Activated CD8-positive, alpha-beta memory T cell treated with anti-CD3 and anti-CD28 coated beads for 36 hours (primary cell): ENCODE measurements at regions not wholly inside any gene's neighbourhood (a gene's known extent, or its start where the extent isn't known, plus 50 kb on each side); places are given as distances from the start of the nearest gene placed in this dataset.

Experiments used
- CTCF ChIA-PET: fragments of 350-600 bp; sonication (Branson Sonifier 250); formaldehyde crosslinking; loops from one replicate; lab custom pipeline; 2021; ENCODE audit warnings: antibody characterized with exemption; lab: Charles Lee
- POLR2A ChIA-PET: fragments of 350-600 bp; sonication (Branson Sonifier 250); formaldehyde crosslinking; loops from one replicate; lab custom pipeline; 2021; ENCODE audit warnings: antibody characterized with exemption; lab: Charles Lee

DNA sequence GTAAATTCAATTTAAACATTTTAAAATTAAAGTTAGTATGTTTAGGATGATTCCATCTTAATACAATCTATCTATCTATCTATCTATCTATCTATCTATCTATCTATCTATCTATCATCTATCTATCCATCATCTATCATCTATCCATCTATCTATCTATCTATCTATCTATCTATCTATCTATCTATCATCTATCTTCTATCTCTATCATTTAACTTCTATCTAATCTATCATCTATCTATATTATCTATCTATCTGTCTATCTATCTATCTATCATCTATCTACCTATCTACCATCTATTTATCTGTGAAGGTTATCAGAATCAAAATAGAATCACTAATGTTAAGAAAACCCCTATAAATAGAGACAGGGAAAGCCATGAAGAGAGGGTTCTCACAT, 78.3 kb downstream of the RAMP3 start:
- ChIA-PET CTCF (interaction anchor here (0.7 kb wide), 1 partner anchor 24 kb away, joined by 3 read pairs; no protein-coding TSS in a partner anchor), POLR2A (no interaction called here)

GRCh38 chr7:45236666-45237065, 79.1 kb downstream of the RAMP3 start:
- POLR2A ChIA-PET, result no interaction called here
- CTCF ChIA-PET, result interaction anchor here (0.7 kb wide), 1 partner anchor 23 kb away, joined by 3 read pairs; no protein-coding TSS in a partner anchor

DNA sequence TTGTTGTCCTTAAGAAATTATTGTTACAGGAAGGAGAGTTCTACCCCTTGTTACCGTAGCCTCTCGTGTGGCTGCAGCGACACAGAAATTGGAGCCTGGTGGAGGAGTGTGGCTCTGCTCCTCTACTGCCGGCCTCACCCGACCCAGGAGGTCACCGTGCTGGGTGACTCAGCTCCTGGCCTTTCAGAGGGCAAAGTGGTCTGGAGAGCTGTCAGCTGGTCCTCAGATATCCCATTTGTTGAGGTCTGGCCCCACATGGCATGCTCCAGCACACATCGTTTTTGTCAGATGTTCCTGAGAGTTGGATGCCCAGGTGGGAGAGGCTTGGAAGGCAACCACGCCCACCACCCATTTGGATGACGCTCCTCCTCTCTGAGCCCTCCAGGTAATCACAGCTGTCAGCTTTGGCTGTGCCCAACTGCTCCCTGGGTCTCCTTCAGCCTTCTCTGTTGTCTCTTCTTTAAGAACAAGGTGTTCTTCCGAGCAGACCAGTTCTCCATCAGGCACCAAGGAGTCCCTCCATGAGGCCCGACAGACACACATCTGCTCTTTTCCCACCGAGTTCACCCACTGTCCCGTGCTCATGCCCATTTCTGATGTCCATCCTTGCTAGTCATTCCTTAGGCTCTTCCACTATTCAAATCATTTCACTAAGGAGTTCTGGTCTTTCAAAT, 80.3 kb downstream of the RAMP3 start:
- ChIA-PET CTCF (no interaction called here), POLR2A (no interaction called here)

DNA sequence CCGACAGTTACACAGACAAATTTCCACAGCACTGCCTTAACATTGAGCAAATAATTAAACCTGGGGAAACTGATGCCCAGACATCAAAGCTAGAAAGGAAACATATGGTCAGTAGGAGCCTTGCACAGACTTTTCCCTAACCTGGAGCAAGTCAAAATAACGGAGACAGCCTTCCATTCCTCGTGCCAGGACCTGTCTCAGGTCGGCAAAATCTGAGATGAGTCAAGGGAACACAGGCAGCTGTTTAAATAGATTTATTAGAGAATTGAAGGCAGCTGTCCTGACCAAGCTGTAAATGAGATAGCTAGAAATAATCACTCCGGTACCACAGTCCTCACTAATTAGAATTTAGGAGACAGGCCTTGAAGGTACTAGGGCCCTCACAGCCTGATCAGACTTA, 81.2 kb downstream of the RAMP3 start:
- CTCF ChIA-PET, result no interaction called here
- POLR2A ChIA-PET, result no interaction called here

DNA sequence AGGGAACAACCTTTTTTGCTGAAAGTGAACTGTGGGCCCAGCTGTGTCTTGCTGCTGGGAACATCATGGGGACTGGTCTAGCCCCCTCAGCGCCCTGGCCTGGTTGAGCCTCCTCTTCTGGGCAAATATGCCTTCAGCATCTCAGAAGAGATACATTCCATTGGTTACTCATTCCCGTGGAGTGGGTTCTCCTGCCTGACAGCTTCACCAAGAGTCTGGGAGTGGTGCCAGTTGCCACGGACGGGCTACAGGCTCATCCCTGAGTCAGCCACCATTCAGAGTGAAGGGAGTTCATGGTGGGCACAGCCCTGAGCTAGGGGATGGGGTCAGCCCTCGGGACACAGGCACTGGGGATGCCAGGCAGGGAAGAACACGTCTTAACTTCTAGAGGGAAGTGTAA, 81.9 kb downstream of the RAMP3 start:
- POLR2A ChIA-PET, result no interaction called here
- CTCF ChIA-PET, result no interaction called here

DNA sequence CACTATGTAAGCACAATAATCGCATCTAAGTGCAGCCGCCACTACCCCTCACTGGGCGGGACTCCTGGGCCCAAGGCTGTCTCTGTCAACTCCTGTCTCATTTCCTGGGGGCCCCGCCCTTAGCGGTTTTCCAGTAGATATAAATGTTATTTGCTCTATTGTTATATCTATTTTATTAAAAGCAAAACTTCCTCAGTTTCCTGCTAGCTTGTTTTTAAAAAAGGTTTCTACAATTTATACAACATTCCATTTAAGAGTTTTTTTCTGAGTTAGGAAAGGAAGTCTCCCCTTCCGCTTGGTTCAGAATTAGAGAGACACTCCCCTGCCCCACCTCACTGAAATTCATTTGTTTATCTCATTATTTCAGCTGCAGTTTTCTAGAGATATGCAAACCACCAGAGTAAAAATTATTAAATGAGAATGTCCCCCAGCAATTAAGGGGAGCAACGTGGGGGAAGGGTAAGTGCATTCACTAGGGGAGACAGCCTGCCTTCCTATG, 82.7 kb downstream of the RAMP3 start:
- CTCF ChIA-PET, result no interaction called here

DNA sequence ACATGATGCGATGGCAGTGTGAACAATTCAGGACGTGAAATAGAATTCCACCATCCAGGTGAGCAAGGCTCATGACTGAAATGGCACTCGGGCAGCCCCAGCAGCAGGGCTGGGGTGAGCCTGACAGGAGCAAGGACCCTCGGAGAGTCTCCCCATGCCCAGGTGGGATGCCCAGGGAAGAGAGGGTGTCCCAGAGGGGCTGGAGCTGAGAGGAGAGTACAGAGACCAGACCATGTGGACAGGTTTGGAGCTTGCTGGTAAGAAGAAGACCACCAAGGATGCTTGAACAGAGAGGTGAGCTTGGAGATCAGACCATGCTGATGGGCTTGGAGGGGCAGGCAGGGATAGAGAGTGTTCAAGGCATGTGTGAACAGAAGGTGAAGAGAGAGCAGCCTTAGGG, 83.3 kb downstream of the RAMP3 start:
- CTCF ChIA-PET, result no interaction called here
- POLR2A ChIA-PET, result no interaction called here

More for the DNA sequence above, 82.7 kb downstream of the RAMP3 start:
- POLR2A ChIA-PET, result no interaction called here

- CTCF ChIA-PET, result no interaction called here
- POLR2A ChIA-PET, result no interaction called here
Observed at GRCh38 chr7:45241339-45242109, 83.9 kb downstream of the RAMP3 start.

DNA sequence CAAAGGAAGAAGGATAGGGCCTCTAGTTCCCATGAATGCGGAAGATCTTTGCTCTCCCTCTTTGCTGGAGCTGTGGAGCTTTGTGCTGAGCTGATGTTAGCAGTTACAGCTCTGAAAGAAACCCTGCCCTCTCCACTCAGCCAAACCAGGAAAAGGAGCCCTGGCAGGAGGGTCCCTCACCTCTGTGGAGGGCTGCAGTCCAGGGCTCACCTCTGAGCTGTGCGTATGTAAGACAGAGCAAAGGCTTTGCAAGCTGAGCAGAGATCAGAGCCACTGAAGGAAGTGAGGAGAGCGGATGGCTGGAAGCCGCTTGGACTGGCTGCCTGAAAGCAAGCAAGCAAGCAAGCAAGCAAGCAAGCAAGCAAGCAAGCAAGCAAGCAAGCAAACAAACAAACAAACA, 84.7 kb downstream of the RAMP3 start:
- ChIA-PET CTCF (no interaction called here), POLR2A (no interaction called here)

- ChIA-PET POLR2A (no interaction called here), CTCF (no interaction called here)
Observed at GRCh38 chr7:45242698-45243097, 85.1 kb downstream of the RAMP3 start.

DNA sequence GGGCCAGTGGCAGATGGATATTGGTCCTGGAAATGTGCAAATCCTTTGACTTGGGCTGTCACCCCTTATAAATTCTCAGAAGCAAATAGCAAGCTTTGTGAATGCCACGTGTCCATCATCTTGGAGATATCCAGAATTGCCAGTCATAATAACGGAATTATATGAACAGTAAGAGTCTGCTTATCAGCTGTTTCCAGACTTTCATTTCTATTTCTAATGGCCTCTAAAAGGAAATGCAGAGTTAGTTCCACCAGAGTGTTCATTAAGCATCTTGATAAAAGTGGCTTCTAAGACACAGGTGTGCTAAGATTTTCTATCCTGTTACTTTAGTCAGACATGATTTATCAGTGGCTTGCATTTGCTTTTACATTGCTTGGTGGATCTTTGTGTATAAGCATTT, 87.4 kb downstream of the RAMP3 start:
- CTCF ChIA-PET, result no interaction called here
- POLR2A ChIA-PET, result no interaction called here

- ChIA-PET POLR2A (no interaction called here), CTCF (interaction anchor here (0.8 kb wide), 1 partner anchor 14 kb away, joined by 3 read pairs; no protein-coding TSS in a partner anchor)
Observed at GRCh38 chr7:45246339-45246738, 88.7 kb downstream of the RAMP3 start.

- ChIA-PET CTCF (interaction anchor here (0.6 kb wide), 1 partner anchor 606 kb away, joined by 4 read pairs; no protein-coding TSS in a partner anchor), POLR2A (no interaction called here)
Observed at GRCh38 chr7:45252248-45252647, 94.7 kb downstream of the RAMP3 start.

- CTCF ChIA-PET, result interaction anchor here (0.6 kb wide), 1 partner anchor 605 kb away, joined by 4 read pairs; no protein-coding TSS in a partner anchor
- POLR2A ChIA-PET, result no interaction called here
Observed at GRCh38 chr7:45252857-45253256, 95.3 kb downstream of the RAMP3 start.

GRCh38 chr7:45253368-45253767, 95.8 kb downstream of the RAMP3 start:
- ChIA-PET CTCF (interaction anchor here (1.6 kb wide), 1 partner anchor 99 kb away, joined by 6 read pairs; no protein-coding TSS in a partner anchor), POLR2A (no interaction called here)

GRCh38 chr7:45255187-45255586, 97.6 kb downstream of the RAMP3 start:
- CTCF ChIA-PET, result interaction anchor here (1.6 kb wide), 1 partner anchor 101 kb away, joined by 6 read pairs; no protein-coding TSS in a partner anchor

GRCh38 chr7:45256309-45256708, 98.7 kb downstream of the RAMP3 start:
- POLR2A ChIA-PET, result no interaction called here
- CTCF ChIA-PET, result no interaction called here

More at GRCh38 chr7:45255187-45255586, 97.6 kb downstream of the RAMP3 start:
- POLR2A ChIA-PET, result no interaction called here

- ChIA-PET POLR2A (no interaction called here), CTCF (interaction anchor here (4.4 kb wide), 1 partner anchor 99 kb away, joined by 54 read pairs; the partner anchor contains the start of gene RAMP3)
Observed at GRCh38 chr7:45256775-45257174, 99.2 kb downstream of the RAMP3 start.

GRCh38 chr7:45257284-45257683, 99.7 kb downstream of the RAMP3 start:
- ChIA-PET POLR2A (no interaction called here), CTCF (interaction anchor here (4.4 kb wide), 1 partner anchor 100 kb away, joined by 54 read pairs; the partner anchor contains the start of gene RAMP3)
